Ovary (tissue), 7 donors: ENCODE measurements at regions not wholly inside any gene's neighbourhood (a gene's known extent, or its start where the extent isn't known, plus 50 kb on each side); places are given as distances from the start of the nearest gene placed in this dataset.

ENCODE experiments used
- DNase-seq, 5 donors: peaks; one replicate each; pipeline ENCODE4 v3.0.0-alpha.2; 2019 to 2020
- H3K27ac ChIP-seq, 2 donors: fragments of 200-600 bp; one replicate each; pipeline versions ENCODE4 v1.5.1 to v1.8.0; 2019 to 2022
- H3K27me3 ChIP-seq: fragments of 200-600 bp; one replicate; pipeline ENCODE4 v1.8.0; 2022
- H3K36me3 ChIP-seq: fragments of 200-600 bp; sonication (generic); one replicate; pipeline ENCODE4 v1.5.1; 2019
- H3K4me1 ChIP-seq: one replicate; pipeline ENCODE4 v1.8.1; 2013; ENCODE audit warnings: mild to moderate bottlenecking, moderate library complexity; ENCODE audit not compliant: insufficient read depth
- H3K4me3 ChIP-seq: fragments of 200-600 bp; sonication (generic); one replicate; pipeline ENCODE4 v1.5.1; 2017
- H3K9me3 ChIP-seq, 2 donors: fragments of 200-600 bp in 1 of 2; sonication (generic) in 1 of 2; one replicate each; pipeline versions ENCODE4 v1.5.1 to v1.8.1; 2013 to 2019; ENCODE audit warnings: mild to moderate bottlenecking in 1 of 2, moderate library complexity in 1 of 2
- EP300 ChIP-seq: sonication (generic); formaldehyde crosslinking; IDR thresholded peaks from one replicate; pipeline ENCODE4 v1.6.1; 2017; ENCODE audit warnings: antibody characterized with exemption
- POLR2A ChIP-seq: fragments of 450-650 bp; IDR thresholded peaks from one replicate; pipeline ENCODE4 v1.6.1; 2017; ENCODE audit warnings: antibody characterized with exemption, mild to moderate bottlenecking, moderate library complexity
- WGBS, 3 donors: extraction: QIAGEN DNeasy Blood & Tissue Kit in 1 of 3; methylation state at CpG; one replicate each; pipeline versions ENCODE4 v1.1.5 to v1.1.7; 2013 to 2017; 5-methylcytosine and 5-hydroxymethylcytosine counted together
- intact Hi-C, 4 donors: fragments of 100-400 bp; cut with DNase I; formaldehyde crosslinking; loops; one replicate each; pipeline versions ENCODE4 v1.11.0 to v1.15.1; 2022 to 2023
- TF ChIP-seq, protein P1 (sequence below), 3 donors: fragments of 450-650 bp in 2 of 3; fragments of 200-600 bp in 1 of 3; IDR thresholded peaks; one replicate each; pipeline versions ENCODE4 v1.5.1 to v1.8.0; 2016 to 2022; ENCODE audit warnings: antibody characterized with exemption in 3 of 3, mild to moderate bottlenecking in 1 of 3
- donor health status: DM: no; HTN: no; CAD: no; lungs with moderate emphysema.
- donor health status: DM: no; HTN: no; CAD: no.
- donor health status: Bipolar disorder and iron deficiency.
- donor health status: DM: no; HTN: no; CAD: no.
- donor health status: DM: yes; HTN: yes; CAD: no.

- intact Hi-C loops = no loop called here
- Histone ChIP-seq H3K27me3 (no peaks in the 10 kb centered on the region), H3K36me3 (no peaks in the 10 kb centered on the region), H3K4me3 (no peak overlapping the region), H3K4me1 (no peaks in the 10 kb centered on the region), H3K9me3 (no peaks in the 10 kb centered on the region), H3K27ac (no peak overlapping the region)
- WGBS, 3 donors = 62 to 71% (median 66%) methylated on average over 2 of the region's 2 CpGs
- no peak for DNase-seq
- TF ChIP-seq POLR2A (no peak), EP300 (no peak)
- TF ChIP-seq, protein P1, sequence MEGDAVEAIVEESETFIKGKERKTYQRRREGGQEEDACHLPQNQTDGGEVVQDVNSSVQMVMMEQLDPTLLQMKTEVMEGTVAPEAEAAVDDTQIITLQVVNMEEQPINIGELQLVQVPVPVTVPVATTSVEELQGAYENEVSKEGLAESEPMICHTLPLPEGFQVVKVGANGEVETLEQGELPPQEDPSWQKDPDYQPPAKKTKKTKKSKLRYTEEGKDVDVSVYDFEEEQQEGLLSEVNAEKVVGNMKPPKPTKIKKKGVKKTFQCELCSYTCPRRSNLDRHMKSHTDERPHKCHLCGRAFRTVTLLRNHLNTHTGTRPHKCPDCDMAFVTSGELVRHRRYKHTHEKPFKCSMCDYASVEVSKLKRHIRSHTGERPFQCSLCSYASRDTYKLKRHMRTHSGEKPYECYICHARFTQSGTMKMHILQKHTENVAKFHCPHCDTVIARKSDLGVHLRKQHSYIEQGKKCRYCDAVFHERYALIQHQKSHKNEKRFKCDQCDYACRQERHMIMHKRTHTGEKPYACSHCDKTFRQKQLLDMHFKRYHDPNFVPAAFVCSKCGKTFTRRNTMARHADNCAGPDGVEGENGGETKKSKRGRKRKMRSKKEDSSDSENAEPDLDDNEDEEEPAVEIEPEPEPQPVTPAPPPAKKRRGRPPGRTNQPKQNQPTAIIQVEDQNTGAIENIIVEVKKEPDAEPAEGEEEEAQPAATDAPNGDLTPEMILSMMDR (IDR thresholded peaks at IDR 0.05) = no peak
These were observed 746.6 kb downstream of the LRFN5 start for GRCh38 chr14:42353315-42353714.

DNA sequence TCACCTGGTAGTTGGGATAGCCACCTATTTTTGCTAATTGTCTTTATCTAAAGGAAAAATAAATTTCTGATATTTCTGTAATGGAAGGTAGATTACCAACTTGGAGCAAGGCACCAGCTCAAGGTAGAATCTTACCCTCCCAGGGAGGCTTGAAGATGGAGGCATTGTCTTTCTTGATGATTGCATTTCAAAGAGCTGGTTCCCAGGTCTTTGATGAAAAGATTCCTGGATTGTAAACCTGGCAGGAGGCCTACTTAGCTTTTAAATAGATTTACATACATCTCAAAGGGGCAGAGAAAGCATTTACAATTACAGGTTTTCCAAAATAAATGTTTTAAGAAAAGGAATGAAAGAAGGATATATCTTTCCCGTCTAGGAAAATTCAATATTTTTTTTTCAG is 729.2 kb downstream of the LRFN5 start:
- Histone ChIP-seq H3K9me3 (no peaks in the 10 kb centered on the region), H3K4me1 (no peaks in the 10 kb centered on the region), H3K36me3 (no peaks in the 10 kb centered on the region), H3K4me3 (no peak overlapping the region), H3K27ac (no peak overlapping the region), H3K27me3 (no peaks in the 10 kb centered on the region)
- 6 to 42% (median 22%) methylated on average over 1 of the region's 1 CpG for WGBS, 3 donors
- no peak for DNase-seq
- TF ChIP-seq, protein P1 (IDR thresholded peaks at IDR 0.05) = no peak
- no peak for TF ChIP-seq POLR2A
- intact Hi-C loops = no loop called here

DNA sequence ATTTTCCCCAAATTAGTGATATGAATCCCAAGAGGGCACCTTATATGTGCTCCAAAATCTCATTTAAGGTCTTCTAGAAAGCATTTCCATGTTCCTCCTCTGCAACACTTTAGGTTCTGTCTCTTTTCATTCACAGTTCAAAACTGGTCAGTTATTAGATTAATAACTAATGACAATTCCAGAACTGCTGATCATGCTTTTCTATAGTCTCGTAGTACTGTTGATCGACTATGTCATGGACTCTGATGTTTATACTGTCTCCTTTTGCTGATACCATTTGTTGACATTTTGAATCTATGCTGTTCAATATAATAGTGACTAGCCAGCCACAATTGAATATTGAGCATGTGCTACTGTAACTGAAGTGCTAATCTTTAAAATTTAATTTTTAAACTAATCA is 728.3 kb downstream of the LRFN5 start:
- TF ChIP-seq POLR2A (no peak), EP300 (no peak)
- TF ChIP-seq, protein P1 (IDR thresholded peaks at IDR 0.05) = no peak
- H3K27me3 ChIP-seq = no peaks in the 10 kb centered on the region
- 86 to 93% (median 91%) methylated on average over 2 of the region's 2 CpGs for WGBS, 3 donors
- H3K4me3 ChIP-seq = no peak overlapping the region
- no peak for DNase-seq
- H3K9me3 ChIP-seq = no peaks in the 10 kb centered on the region
- no peak overlapping the region for H3K27ac ChIP-seq
- intact Hi-C loops = no loop called here
- no peaks in the 10 kb centered on the region for H3K4me1 ChIP-seq
- no peaks in the 10 kb centered on the region for H3K36me3 ChIP-seq

DNA sequence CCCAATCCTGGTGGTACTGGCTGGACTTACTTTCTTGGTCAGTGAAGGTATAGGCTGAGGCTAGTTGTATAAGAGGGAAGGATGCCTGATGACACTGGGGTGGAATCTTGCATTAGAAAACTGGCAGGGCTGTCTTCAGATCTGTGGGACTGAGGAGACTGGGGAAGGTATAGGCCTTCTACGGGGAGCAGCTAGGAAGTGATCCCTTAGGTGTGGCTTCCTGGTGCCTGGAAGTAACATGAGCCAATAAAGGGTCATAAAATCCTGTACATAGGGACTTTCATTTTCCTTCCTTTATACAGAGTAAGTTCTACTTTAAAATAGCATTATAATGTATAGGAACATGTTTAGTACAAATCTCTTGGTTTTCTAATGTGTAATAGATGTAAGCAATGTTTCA is 716.8 kb downstream of the LRFN5 start:
- TF ChIP-seq POLR2A (no peak), EP300 (no peak)
- TF ChIP-seq, protein P1 (IDR thresholded peaks at IDR 0.05) = no peak
- intact Hi-C loops = no loop called here
- Histone ChIP-seq H3K27me3 (no peaks in the 10 kb centered on the region), H3K27ac (no peak overlapping the region), H3K4me3 (no peak overlapping the region), H3K36me3 (no peaks in the 10 kb centered on the region), H3K4me1 (no peaks in the 10 kb centered on the region), H3K9me3 (no peaks in the 10 kb centered on the region)
- no peak for DNase-seq
- WGBS, 3 donors = 63 to 77% (median 64%) methylated on average over 1 of the region's 1 CpG
